GM12878 (cell line): ENCODE measurements at regions not wholly inside any gene's neighbourhood (a gene's known extent, or its start where the extent isn't known, plus 50 kb on each side); places are given as distances from the start of the nearest gene placed in this dataset.

Experiments
- ATAC-seq: fragments of 200-7000 bp; cut with Tn5 transposase; 3 replicates; pipeline ENCODE4 v1.9.1; 2020; ENCODE audit warnings: mild to moderate bottlenecking, moderate library complexity
- BruUV-seq: library from RNA; stranded (reverse); fragments of 400-500 nt; replicated peaks from 2 replicates; lab custom pipeline; 2021; lab: Mats Ljungman, UMichigan
- CTCF ChIA-PET: fragments of 300-600 bp; sonication (Branson Sonifier 250); formaldehyde crosslinking; extraction: SDS; loops from one replicate; lab custom pipeline; 2021; ENCODE audit warnings: inconsistent platforms; lab: Yijun Ruan, JAX
- POLR2A ChIA-PET: fragments of 350-600 bp; formaldehyde crosslinking; extraction: SDS; loops from one replicate; lab custom pipeline; 2021; ENCODE audit warnings: inconsistent platforms; lab: Charles Lee
- RAD21 ChIA-PET: fragments of 300-600 bp; sonication (Branson Sonifier 250); formaldehyde crosslinking; loops from one replicate; lab custom pipeline; 2023; ENCODE audit warnings: antibody characterized with exemption; ENCODE audit not compliant: unreplicated experiment; lab: Charles Lee
- SMC1A ChIA-PET: fragments of 300-600 bp; sonication (Branson Sonifier 250); formaldehyde crosslinking; loops from one replicate; lab custom pipeline; 2023; ENCODE audit not compliant: unreplicated experiment, uncharacterized antibody; lab: Charles Lee
- DNase-seq: peaks from one replicate; pipeline ENCODE4 v3.0.0-alpha.2; 2011; ENCODE audit warnings: low read depth, low spot score
- FAIRE-seq: peaks from 3 replicates; lab custom pipeline; 2011; peaks lifted over from hg19 to GRCh38; lab: Jason Lieb, UNC
- H2AFZ ChIP-seq: 2 replicates; pipeline ENCODE4 v1.6.0; 2011; ENCODE audit warnings: low read depth, low read length, control low read depth; ENCODE audit not compliant: control insufficient read depth
- H3K27ac ChIP-seq: 2 replicates; pipeline ENCODE4 v1.5.1; 2011; ENCODE audit warnings: control low read depth; ENCODE audit not compliant: control insufficient read depth, insufficient read depth
- H3K27me3 ChIP-seq, 2 experiments: replicated peaks in 1 of 2; 2 replicates each; pipeline versions ENCODE4 v1.6.0 to v1.6.1; 2011; ENCODE audit warnings: low read length in 1 of 2; ENCODE audit not compliant: control insufficient read depth in 2 of 2, insufficient read depth in 2 of 2
- H3K36me3 ChIP-seq, 2 experiments: 2 replicates each; pipeline ENCODE4 v1.5.1; 2011; ENCODE audit warnings: low read length in 1 of 2; ENCODE audit not compliant: control insufficient read depth in 2 of 2, insufficient read depth in 2 of 2
- H3K4me1 ChIP-seq: 2 replicates; pipeline ENCODE4 v1.6.1; 2011; ENCODE audit warnings: mild to moderate bottlenecking, low read length, moderate library complexity, mixed read lengths; ENCODE audit not compliant: control insufficient read depth, insufficient read depth
- H3K4me2 ChIP-seq: 2 replicates; pipeline ENCODE4 v1.6.0; 2011; ENCODE audit warnings: control low read depth; ENCODE audit not compliant: control insufficient read depth, insufficient read depth
- H3K4me3 ChIP-seq: fragments of 200-600 bp; sonication (generic); 2 replicates; pipeline ENCODE4 v1.5.1; 2016
- H3K79me2 ChIP-seq: 2 replicates; pipeline ENCODE4 v1.6.0; 2011; ENCODE audit warnings: low read length; ENCODE audit not compliant: control insufficient read depth, insufficient read depth
- H3K9ac ChIP-seq: 2 replicates; pipeline ENCODE4 v1.8.0; 2011; ENCODE audit warnings: low read length, control low read depth, mixed read lengths; ENCODE audit not compliant: control insufficient read depth, insufficient read depth
- H3K9me3 ChIP-seq: replicated peaks from 3 replicates; pipeline ENCODE4 v1.5.1; 2011; ENCODE audit warnings: mild to moderate bottlenecking, low read length; ENCODE audit not compliant: control insufficient read depth, insufficient read depth
- H4K20me1 ChIP-seq: 2 replicates; pipeline ENCODE4 v1.6.0; 2011; ENCODE audit not compliant: control insufficient read depth, insufficient read depth
- CHD1 ChIP-seq: IDR thresholded peaks from 2 replicates; pipeline ENCODE4 v1.6.1; 2012; ENCODE audit warnings: low read depth, low read length, improper control_type of control experiment
- IRF5 ChIP-seq: fragments of 450-650 bp; IDR thresholded peaks from 2 replicates; pipeline ENCODE4 v1.6.1; 2017; ENCODE audit warnings: borderline replicate concordance
- LARP7 ChIP-seq: fragments of 450-650 bp; IDR thresholded peaks from 2 replicates; pipeline ENCODE4 v1.6.1; 2017; ENCODE audit warnings: mild to moderate bottlenecking
- MLLT1 ChIP-seq: fragments of 450-650 bp; IDR thresholded peaks from 2 replicates; pipeline ENCODE4 v1.6.1; 2016; ENCODE audit warnings: mild to moderate bottlenecking
- POLR2AphosphoS5 ChIP-seq: IDR thresholded peaks from 2 replicates; pipeline ENCODE4 v1.6.1; 2011; ENCODE audit warnings: mild to moderate bottlenecking, low read length, inconsistent platforms
- POU2F2 ChIP-seq: IDR thresholded peaks from 3 replicates; pipeline ENCODE4 v1.6.1; 2011; ENCODE audit warnings: low read depth, mild to moderate bottlenecking, low read length, borderline replicate concordance
- WGBS: methylation state at CpG from one replicate; pipeline ENCODE4 v1.1.6; 2016; ENCODE audit warnings: low lambda C conversion rate; ENCODE audit not compliant: insufficient replicate concordance, insufficient coverage; ENCODE audit errors: missing lambda C conversion rate; 5-methylcytosine and 5-hydroxymethylcytosine counted together
- in situ Hi-C: fragments of 300-500 bp; cut with MboI; formaldehyde crosslinking; loops from 9 replicates; pipeline ENCODE4 v1.14.3; 2018; ENCODE audit warnings: mixed read lengths
- intact Hi-C: fragments of 100-400 bp; cut with micrococcal nuclease; formaldehyde crosslinking; loops from one replicate; pipeline ENCODE4 v1.14.2; 2022; ENCODE audit not compliant: unreplicated experiment

GRCh38 chrX:39020051-39020669 lies 218.9 kb downstream of the MID1IP1 start:
- Histone ChIP-seq H2AFZ (no peak overlapping the region), H3K27me3 (no peaks in the 10 kb centered on the region; a peak in 1 of 4 replicates), H3K27ac (no peak overlapping the region), H4K20me1 (no peaks in the 10 kb centered on the region), H3K9me3 (no peaks in the 10 kb centered on the region), H3K4me1 (no peaks in the 10 kb centered on the region), H3K9ac (no peak overlapping the region), H3K4me2 (no peak overlapping the region), H3K4me3 (no peak overlapping the region), H3K36me3 (no peaks in the 10 kb centered on the region), H3K79me2 (no peaks in the 10 kb centered on the region)
- ChIA-PET POLR2A (no interaction called here), RAD21 (no interaction called here), SMC1A (interaction anchor here (1.0 kb wide), 1 partner anchor 302 kb away, joined by 3 read pairs; no protein-coding TSS in a partner anchor), CTCF (no interaction called here)
- FAIRE-seq (no peak), DNase-seq (no peak), ATAC-seq (no peak)
- WGBS: 45% methylated on average over 6 of the region's 6 CpGs
- no TSS peak for BruUV-seq
- TF ChIP-seq LARP7 (no peak), POLR2AphosphoS5 (no peak), MLLT1 (no peak), CHD1 (no peak), POU2F2 (no peak), IRF5 (no peak)
- in situ Hi-C loops: no loop called here
- intact Hi-C loops: no loop called here
